Fibroblast of lung (primary cell): ENCODE measurements at regions not wholly inside any gene's neighbourhood (a gene's known extent, or its start where the extent isn't known, plus 50 kb on each side); places are given as distances from the start of the nearest gene placed in this dataset.

ENCODE experiments used
- CTCF ChIP-seq, 2 donors: IDR thresholded peaks in 1 of 2; conservative IDR thresholded peaks in 1 of 2; 1 replicate in 1 of 2; 2 replicates in 1 of 2; pipeline ENCODE4 v1.5.1; 2011 to 2012; ENCODE audit warnings: low read length in 2 of 2, control low read depth in 1 of 2, inconsistent platforms in 1 of 2, low read depth in 1 of 2, mild to moderate bottlenecking in 1 of 2
- EZH2 ChIP-seq: IDR thresholded peaks from 2 replicates; pipeline ENCODE4 v1.5.1; 2012; ENCODE audit warnings: low read length, control low read depth, mild to moderate bottlenecking; ENCODE audit errors: missing control alignments

GRCh38 chr11:101741479-101742175 is 157.8 kb upstream of the TRPC6 start:
- TF ChIP-seq CTCF (conservative IDR thresholded peaks at IDR 0.05 in 1 of 2, IDR thresholded peaks at IDR 0.05 in 1 of 2; ENCODE audit: low read depth in 1 of 2, low read length in 2 of 2) (no peak), EZH2 (no peak)
